Glutamatergic neuron (in vitro differentiated cells): ENCODE measurements at regions not wholly inside any gene's neighbourhood (a gene's known extent, or its start where the extent isn't known, plus 50 kb on each side); places are given as distances from the start of the nearest gene placed in this dataset.

ENCODE experiments used
- DNase-seq: peaks from one replicate; pipeline ENCODE4 v3.0.0; 2022
- H3K27ac Mint-ChIP-seq: one replicate; pipeline ENCODE4 v1.8.0; 2020; ENCODE audit warnings: mild to moderate bottlenecking, mixed read lengths, inconsistent platforms; ENCODE audit not compliant: unreplicated experiment
- H3K27me3 Mint-ChIP-seq: one replicate; pipeline ENCODE4 v1.8.0; 2020; ENCODE audit warnings: mild to moderate bottlenecking, moderate library complexity, mixed read lengths, inconsistent platforms; ENCODE audit not compliant: unreplicated experiment
- H3K36me3 Mint-ChIP-seq: one replicate; pipeline ENCODE4 v1.8.0; 2020; ENCODE audit warnings: mild to moderate bottlenecking, mixed read lengths, inconsistent platforms; ENCODE audit not compliant: unreplicated experiment
- H3K4me1 Mint-ChIP-seq: one replicate; pipeline ENCODE4 v1.8.0; 2020; ENCODE audit warnings: mild to moderate bottlenecking, low read depth, mixed read lengths, inconsistent platforms; ENCODE audit not compliant: unreplicated experiment
- H3K4me3 Mint-ChIP-seq: one replicate; pipeline ENCODE4 v1.8.0; 2020; ENCODE audit warnings: mild to moderate bottlenecking, mixed read lengths, inconsistent platforms; ENCODE audit not compliant: unreplicated experiment
- H3K9me3 Mint-ChIP-seq: one replicate; pipeline ENCODE4 v1.8.0; 2020; ENCODE audit warnings: mild to moderate bottlenecking, moderate library complexity, mixed read lengths, inconsistent platforms; ENCODE audit not compliant: unreplicated experiment
- CTCF ChIP-seq: fragments of 200-600 bp; sonication (generic); IDR thresholded peaks from one replicate; pipeline ENCODE4 v1.5.0; 2021; ENCODE audit not compliant: partially characterized antibody, unreplicated experiment

GRCh38 chr16:63050391-63050790 is 1014.2 kb upstream of the CDH8 start:
- DNase-seq: no peak
- Mint-ChIP-seq H3K4me1 (no peaks in the 10 kb centered on the region), H3K27me3 (no peaks in the 10 kb centered on the region), H3K36me3 (no peaks in the 10 kb centered on the region), H3K27ac (no peak overlapping the region), H3K4me3 (no peak overlapping the region), H3K9me3 (no peaks in the 10 kb centered on the region)
- TF ChIP-seq CTCF: no peak

- H3K27me3 Mint-ChIP-seq: no peaks in the 10 kb centered on the region
- no peak for DNase-seq
- no peak for TF ChIP-seq CTCF
- H3K36me3 Mint-ChIP-seq: no peaks in the 10 kb centered on the region
- H3K9me3 Mint-ChIP-seq: no peaks in the 10 kb centered on the region
- no peak overlapping the region for H3K27ac Mint-ChIP-seq
- peaks cover 2% of the 10 kb centered on the region for H3K4me1 Mint-ChIP-seq
- no peak overlapping the region for H3K4me3 Mint-ChIP-seq
Observed at GRCh38 chr16:63038397-63039106, 1002.3 kb upstream of the CDH8 start.

GRCh38 chr16:63037761-63038396 is 1001.6 kb upstream of the CDH8 start:
- Mint-ChIP-seq H3K4me1 (peaks cover 2% of the 10 kb centered on the region), H3K4me3 (no peak overlapping the region), H3K27me3 (no peaks in the 10 kb centered on the region), H3K27ac (no peak overlapping the region), H3K36me3 (no peaks in the 10 kb centered on the region), H3K9me3 (no peaks in the 10 kb centered on the region)
- no peak for TF ChIP-seq CTCF
- no peak for DNase-seq

GRCh38 chr16:63018581-63019223 is 982.5 kb upstream of the CDH8 start:
- Mint-ChIP-seq H3K4me1 (no peaks in the 10 kb centered on the region), H3K36me3 (no peaks in the 10 kb centered on the region), H3K27ac (no peak overlapping the region), H3K4me3 (no peak overlapping the region), H3K27me3 (no peaks in the 10 kb centered on the region), H3K9me3 (no peaks in the 10 kb centered on the region)
- TF ChIP-seq CTCF: no peak
- no peak for DNase-seq

GRCh38 chr16:63008688-63009087 is 972.5 kb upstream of the CDH8 start:
- H3K27me3 Mint-ChIP-seq: no peaks in the 10 kb centered on the region
- peaks cover 2% of the 10 kb centered on the region for H3K9me3 Mint-ChIP-seq
- H3K4me3 Mint-ChIP-seq: no peak overlapping the region
- H3K4me1 Mint-ChIP-seq: no peaks in the 10 kb centered on the region
- DNase-seq: no peak
- no peak for TF ChIP-seq CTCF
- H3K27ac Mint-ChIP-seq: no peak overlapping the region
- H3K36me3 Mint-ChIP-seq: no peaks in the 10 kb centered on the region
